Right lobe of liver (tissue), 4 donors: ENCODE measurements at regions not wholly inside any gene's neighbourhood (a gene's known extent, or its start where the extent isn't known, plus 50 kb on each side); places are given as distances from the start of the nearest gene placed in this dataset.

Experiments
- CTCF ChIP-seq, 4 donors: fragments of 200-600 bp in 3 of 4; fragments of 450-650 bp in 1 of 4; IDR thresholded peaks; one replicate each; pipeline versions ENCODE4 v1.5.1 to v1.8.0; 2016 to 2022; ENCODE audit warnings: antibody characterized with exemption in 4 of 4, mild to moderate bottlenecking in 2 of 4
- POLR2A ChIP-seq: fragments of 450-650 bp; IDR thresholded peaks from one replicate; pipeline ENCODE4 v1.6.1; 2017; ENCODE audit warnings: antibody characterized with exemption, mild to moderate bottlenecking
- donor health status: DM: no; HTN: no; CAD: no.
- donor health status: DM: no; HTN: no; CAD: no.
- donor health status: DM: no; HTN: yes; CAD: no.

- no peak for TF ChIP-seq POLR2A
- no peak for TF ChIP-seq CTCF (IDR thresholded peaks at IDR 0.05)
Measured at GRCh38 chr6:12419631-12420272, 129.6 kb downstream of the EDN1 start.
